HCEC 1CT (cell line): ENCODE measurements at regions not wholly inside any gene's neighbourhood (a gene's known extent, or its start where the extent isn't known, plus 50 kb on each side); places are given as distances from the start of the nearest gene placed in this dataset.

Experiments
- DNase-seq: peaks from one replicate; pipeline ENCODE4 v3.0.0-alpha.2; 2017

- no peak for DNase-seq
These were observed 220.4 kb upstream of the NUDT4 start for GRCh38 chr12:93157279-93157678.

GRCh38 chr12:93158065-93158843, 219.5 kb upstream of the NUDT4 start:
- no peak for DNase-seq

- peak; percentile 87 for DNase-seq
These were observed 214.3 kb upstream of the NUDT4 start for GRCh38 chr12:93163260-93164036.

- DNase-seq = peak; percentile 8
These were observed 213.4 kb upstream of the NUDT4 start for GRCh38 chr12:93164103-93164880.

GRCh38 chr12:93165384-93165932, 212.3 kb upstream of the NUDT4 start:
- no peak for DNase-seq

DNA sequence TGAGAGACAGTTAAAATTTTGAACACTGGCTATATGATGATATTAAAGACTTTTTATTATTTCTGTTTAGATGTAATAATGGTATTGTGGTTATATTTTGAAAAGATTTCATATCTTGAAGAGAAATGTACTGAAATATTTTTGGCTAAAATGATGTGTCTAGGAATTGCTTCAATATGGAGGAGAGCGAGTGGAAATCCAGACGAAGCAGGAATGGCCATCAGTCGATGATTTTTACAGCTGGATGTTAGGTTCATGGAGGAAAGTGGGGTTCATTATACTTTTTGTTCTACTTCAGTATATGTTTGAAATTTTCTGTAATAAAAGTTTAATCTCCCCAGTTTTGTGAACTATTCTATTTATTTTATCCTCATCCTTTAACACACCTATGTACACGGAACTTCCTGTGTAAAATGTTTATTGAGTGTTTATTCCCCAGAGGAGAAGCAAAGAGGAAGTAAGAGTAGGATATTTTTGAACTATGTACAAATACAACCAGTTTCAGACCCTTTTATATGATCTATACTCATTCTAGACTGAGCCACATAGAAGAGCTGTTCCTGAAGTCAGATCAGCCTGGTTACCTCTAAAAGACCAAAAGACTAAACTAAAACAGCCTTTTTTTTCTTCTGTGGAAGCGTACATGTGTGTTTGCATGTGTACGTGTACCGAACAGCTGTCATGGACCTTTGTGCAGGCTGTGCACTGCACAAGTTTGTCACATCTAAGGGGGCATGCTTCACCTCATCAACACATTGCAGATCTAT, 211.0 kb upstream of the NUDT4 start:
- no peak for DNase-seq

- DNase-seq = no peak
These were observed 210.4 kb upstream of the NUDT4 start for GRCh38 chr12:93167331-93167730.

DNA sequence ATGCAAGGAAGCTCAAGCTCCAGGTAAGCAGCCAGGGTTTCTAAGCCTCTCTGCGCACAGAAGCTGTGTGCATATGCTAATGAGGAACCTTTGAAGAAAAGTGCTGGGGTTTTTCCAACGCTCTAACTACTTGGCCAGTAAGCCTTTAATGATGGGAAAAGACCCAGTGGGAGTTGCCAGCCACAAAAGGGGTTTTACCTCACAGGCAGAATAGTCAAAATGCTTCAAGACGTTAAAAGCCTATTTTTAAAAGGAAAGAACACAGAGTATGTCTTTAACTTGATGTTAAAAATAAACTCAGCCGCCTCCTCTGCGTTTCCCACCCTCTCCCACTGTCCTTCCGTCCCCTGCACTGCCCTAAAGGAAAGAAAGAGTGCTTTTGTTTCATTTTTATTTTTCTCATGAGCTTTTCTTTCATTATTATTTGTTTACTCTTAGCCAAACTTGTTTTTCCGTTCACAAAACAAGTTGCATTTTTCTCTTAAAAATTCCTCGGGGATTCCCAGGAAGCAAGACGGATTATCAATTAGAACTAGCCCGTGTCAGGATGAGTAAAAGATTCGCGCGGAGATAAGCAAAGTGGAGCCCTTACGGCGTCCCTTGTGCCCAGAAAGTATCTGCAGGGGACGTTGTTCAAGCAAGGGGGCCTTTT, 209.8 kb upstream of the NUDT4 start:
- DNase-seq = peak; percentile 16

DNA sequence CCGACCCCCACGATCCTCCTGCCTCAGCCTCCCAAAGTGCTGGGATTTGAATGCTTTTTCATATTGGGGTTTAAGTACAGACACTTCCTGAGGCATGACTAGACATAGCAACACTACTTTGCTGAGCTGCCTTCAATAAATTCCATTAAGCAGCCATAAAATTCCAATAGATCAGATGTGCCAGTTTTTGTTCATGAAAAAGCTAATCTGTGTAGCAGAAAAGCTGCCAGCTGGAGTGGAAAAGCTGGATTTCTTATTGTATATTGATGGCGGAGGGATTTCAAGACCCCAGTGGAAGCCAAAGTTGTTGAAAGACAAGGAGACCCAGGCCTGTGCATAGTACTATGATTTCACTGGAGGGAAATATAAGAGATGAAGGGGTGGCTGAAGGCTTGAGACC, 209.0 kb upstream of the NUDT4 start:
- no peak for DNase-seq

DNA sequence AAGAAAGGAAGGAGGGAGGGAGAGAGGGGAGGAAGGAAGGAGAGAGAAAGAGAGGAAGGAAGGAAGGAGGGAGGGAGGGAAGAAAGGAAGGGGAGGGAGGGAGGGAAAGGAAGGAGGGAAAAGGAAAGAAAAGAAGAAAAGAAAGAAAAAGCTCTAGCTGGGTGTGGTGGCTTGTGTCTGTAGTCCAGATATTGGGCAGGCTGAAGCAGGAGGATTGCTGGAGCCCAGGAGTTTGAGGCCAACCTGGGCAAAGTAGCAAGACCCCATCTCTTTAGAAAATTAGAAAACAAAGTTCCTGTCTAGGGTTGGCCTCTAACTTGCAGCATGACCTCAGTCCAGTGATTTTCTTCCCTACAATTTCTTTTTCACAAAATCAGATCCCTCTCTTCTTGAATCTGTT, 208.2 kb upstream of the NUDT4 start:
- DNase-seq = no peak

DNA sequence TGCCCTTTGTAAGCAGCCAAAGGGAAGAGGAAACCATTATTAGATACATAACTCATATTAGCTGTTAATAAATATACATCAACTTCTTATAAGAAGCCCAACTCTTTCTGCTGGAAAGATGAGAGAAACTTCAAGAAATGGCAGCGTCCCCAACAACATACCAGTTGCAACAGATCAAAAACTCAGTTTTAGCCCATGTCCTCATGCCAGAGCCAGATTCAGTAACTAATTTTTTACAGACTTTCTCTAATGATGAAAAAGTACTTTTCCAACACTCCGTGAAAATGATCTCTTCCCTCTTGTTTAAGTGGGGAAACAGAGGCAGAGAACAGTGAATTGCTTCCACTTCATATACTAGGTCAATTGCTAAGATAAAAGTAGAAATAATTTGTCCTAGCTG, 206.8 kb upstream of the NUDT4 start:
- no peak for DNase-seq

DNA sequence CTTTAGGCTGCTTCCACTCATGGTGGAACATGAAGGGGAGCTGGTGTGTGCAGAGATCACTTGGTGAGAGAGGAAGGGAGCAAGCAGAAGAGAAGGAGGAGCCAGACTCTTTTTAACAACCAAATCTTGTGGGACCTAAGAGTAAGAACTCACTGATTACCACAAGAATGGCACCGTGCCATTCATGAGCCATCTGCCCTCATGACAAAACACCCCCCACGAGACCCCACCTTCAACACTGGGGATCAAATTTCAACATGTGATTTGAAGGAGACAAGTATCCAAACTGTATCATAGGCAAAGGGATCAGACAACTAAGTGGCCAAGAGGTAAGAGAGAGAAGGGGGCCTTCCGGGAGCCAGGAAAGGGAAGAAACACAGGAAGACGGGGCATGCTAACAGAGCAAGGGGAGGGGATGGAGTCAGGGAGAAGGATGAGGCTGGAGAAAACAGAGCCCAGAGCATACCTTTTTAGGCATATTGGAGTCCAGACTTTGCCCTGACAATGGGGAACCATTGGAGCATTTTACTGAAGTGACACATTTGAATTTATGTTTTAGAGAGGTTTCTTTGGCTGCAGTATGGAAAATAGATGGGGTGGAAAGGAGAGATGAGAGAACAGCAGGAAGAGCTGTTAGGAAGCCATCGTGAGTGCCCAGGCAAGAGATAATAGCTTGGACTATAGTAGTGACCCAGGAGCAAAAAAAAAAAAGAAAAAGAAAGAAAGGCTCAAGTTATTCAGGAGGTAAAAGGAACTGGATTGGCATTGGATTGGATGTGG, 204.4 kb upstream of the NUDT4 start:
- DNase-seq = peak; percentile 71

GRCh38 chr12:93174048-93174447, 203.7 kb upstream of the NUDT4 start:
- peak; percentile 83 for DNase-seq

DNA sequence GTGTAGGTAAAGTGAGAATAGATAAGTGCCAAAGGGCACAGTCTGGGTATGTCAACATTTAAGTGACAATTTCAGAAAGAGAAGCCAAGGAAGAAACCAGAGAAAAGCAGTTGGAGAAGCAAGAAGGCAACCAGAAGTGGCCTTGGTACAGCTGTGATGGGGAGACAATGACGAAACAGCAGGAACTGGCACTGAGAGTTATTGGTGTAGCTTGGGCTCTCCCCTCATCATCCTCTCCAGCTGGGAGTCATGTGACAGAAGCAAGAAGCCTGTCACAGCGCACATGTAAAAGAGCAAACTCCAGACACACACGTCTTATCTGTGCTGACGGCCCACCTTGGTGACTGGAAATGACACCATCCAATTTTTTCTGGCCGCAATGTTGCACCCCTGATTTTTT, 203.3 kb upstream of the NUDT4 start:
- DNase-seq = no peak

DNA sequence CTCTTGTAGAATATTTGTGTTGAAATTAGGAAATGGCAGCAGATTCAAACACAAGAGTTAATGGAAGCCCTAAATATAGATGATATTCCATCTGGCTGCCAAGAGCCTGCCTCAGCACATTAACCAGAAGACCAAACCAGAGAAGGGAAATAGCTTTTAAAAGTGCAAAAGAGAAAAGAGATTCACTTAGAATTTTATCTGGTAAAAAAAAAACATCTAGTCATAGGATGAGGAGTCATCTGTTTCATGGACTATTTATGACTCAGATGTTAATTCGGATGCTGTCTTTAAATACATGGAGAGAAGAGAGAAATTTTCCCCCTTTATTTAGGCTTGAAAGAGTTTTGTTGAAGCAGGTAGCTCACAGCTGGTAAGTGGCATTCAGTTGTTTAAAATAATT, 201.6 kb upstream of the NUDT4 start:
- DNase-seq = peak; percentile 72

GRCh38 chr12:93176610-93177126, 201.1 kb upstream of the NUDT4 start:
- no peak for DNase-seq

GRCh38 chr12:93177208-93178153, 200.2 kb upstream of the NUDT4 start:
- DNase-seq = no peak

DNA sequence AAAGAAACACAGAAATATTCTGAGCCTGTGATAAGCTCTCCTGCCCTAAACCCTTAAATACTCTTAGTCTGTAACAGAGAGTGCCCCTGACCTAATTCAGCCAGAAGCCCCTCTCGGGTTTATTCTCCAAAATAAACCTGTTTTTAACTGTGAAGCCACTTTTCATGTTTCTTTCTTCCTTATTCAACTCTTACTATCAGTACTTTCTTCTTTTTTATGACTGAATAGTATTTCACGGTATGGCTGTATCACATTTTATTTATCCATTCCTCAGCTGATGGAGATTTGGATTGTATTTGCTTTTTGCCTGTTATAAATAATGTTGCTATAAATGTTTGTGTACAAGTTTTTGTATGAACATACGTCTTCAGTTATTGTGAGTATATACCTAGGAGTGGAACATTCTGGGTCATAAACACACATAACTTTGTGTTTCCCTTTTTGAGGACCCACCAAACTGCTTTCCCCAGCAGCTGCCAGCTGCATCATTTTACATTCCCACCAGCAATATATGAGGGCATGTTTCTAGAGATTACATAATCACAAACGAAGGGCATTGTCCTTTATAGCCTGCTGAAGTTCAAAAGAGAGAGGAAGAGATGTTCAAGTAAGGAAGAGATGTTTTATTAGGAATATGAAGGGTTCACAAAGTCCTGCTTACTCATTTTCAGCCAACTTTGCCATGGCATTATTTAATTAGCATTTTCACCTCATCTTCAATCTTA, 199.4 kb upstream of the NUDT4 start:
- DNase-seq = no peak

DNA sequence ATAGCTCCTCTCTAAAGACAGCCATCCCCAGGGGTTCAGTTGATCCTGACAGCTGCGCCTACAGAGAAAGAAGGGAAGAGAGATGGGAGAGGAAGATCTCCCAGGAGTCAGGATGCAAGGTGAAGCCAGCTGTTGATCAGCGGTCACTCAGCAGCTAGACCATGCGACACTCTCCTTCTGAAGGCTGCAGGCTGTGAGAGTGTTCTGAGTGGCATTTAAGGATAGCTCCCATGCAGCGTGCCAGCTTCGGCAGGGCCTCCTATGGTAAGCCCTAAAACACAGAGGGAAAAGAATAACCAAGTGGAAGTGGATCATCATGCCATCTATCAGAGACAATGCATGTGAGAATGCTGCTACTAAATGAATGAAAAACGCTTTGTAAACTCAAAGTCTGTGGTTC, 197.9 kb upstream of the NUDT4 start:
- DNase-seq = no peak
